MM.1S (cell line): ENCODE measurements at regions not wholly inside any gene's neighbourhood (a gene's known extent, or its start where the extent isn't known, plus 50 kb on each side); places are given as distances from the start of the nearest gene placed in this dataset.

Experiments
- EZH2phosphoT487 ChIP-seq: fragments of 300-600 bp; sonication (generic); IDR thresholded peaks from 2 replicates; pipeline ENCODE4 v1.6.1; 2018; ENCODE audit warnings: antibody characterized with exemption, low read length
- TF ChIP-seq, protein P1 (sequence below): fragments of 300-600 bp; sonication (generic); IDR thresholded peaks from 2 replicates; pipeline ENCODE4 v1.5.1; 2016; ENCODE audit warnings: antibody characterized with exemption, low read length, mixed read lengths

DNA sequence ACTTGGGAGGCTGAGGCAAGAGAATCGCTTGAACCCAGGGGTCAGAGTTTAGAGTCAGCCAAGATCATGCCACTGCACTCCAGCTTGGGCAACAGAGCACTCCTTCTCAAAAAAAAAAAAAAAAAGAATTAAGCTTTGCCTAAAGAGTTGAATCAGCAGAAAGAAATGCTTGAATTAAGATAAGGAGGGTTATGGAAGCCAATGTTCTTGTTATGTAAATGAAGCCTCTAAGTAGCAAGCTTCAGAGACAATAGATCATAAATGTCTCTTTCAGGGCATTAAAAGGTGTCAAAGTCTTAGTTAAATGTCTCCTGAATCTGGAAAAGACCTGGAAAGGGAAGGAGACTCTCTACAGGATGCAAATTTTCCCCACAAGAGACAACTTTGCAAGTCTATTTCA lies 69.7 kb upstream of the FAM83B start:
- TF ChIP-seq, protein P1, sequence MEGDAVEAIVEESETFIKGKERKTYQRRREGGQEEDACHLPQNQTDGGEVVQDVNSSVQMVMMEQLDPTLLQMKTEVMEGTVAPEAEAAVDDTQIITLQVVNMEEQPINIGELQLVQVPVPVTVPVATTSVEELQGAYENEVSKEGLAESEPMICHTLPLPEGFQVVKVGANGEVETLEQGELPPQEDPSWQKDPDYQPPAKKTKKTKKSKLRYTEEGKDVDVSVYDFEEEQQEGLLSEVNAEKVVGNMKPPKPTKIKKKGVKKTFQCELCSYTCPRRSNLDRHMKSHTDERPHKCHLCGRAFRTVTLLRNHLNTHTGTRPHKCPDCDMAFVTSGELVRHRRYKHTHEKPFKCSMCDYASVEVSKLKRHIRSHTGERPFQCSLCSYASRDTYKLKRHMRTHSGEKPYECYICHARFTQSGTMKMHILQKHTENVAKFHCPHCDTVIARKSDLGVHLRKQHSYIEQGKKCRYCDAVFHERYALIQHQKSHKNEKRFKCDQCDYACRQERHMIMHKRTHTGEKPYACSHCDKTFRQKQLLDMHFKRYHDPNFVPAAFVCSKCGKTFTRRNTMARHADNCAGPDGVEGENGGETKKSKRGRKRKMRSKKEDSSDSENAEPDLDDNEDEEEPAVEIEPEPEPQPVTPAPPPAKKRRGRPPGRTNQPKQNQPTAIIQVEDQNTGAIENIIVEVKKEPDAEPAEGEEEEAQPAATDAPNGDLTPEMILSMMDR: no peak
- TF ChIP-seq EZH2phosphoT487: no peak
